ENCODE measurements at regions not wholly inside any gene's neighbourhood (a gene's known extent, or its start where the extent isn't known, plus 50 kb on each side); places are given as distances from the start of the nearest gene placed in this dataset.

DNA sequence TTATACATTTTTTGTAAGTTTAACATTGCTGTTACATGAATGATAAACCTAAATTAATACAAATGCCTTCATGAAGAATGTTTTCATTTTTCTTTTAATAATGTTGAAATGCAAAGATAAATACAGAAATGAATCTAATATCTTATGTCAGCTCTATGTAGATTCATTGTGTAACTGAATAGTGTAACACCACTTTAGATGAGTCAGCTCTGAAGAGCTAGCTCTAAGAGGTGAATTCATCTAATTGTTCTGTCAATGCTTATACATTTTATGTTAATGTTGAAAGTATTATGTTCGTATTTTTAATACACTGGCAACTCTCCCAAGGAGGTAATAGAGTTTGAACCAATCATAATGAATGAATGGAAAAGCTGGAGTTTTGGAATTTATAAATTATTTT lies 146.9 kb upstream of the FMR1 start:
- FAIRE-seq (no peak), DNase-seq (ENCODE audit: insufficient read length, low spot score) (no peak)
- TF ChIP-seq, protein P1, sequence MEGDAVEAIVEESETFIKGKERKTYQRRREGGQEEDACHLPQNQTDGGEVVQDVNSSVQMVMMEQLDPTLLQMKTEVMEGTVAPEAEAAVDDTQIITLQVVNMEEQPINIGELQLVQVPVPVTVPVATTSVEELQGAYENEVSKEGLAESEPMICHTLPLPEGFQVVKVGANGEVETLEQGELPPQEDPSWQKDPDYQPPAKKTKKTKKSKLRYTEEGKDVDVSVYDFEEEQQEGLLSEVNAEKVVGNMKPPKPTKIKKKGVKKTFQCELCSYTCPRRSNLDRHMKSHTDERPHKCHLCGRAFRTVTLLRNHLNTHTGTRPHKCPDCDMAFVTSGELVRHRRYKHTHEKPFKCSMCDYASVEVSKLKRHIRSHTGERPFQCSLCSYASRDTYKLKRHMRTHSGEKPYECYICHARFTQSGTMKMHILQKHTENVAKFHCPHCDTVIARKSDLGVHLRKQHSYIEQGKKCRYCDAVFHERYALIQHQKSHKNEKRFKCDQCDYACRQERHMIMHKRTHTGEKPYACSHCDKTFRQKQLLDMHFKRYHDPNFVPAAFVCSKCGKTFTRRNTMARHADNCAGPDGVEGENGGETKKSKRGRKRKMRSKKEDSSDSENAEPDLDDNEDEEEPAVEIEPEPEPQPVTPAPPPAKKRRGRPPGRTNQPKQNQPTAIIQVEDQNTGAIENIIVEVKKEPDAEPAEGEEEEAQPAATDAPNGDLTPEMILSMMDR (IDR thresholded peaks at IDR 0.05; ENCODE audit: insufficient read depth, missing control alignments) = no peak

DNA sequence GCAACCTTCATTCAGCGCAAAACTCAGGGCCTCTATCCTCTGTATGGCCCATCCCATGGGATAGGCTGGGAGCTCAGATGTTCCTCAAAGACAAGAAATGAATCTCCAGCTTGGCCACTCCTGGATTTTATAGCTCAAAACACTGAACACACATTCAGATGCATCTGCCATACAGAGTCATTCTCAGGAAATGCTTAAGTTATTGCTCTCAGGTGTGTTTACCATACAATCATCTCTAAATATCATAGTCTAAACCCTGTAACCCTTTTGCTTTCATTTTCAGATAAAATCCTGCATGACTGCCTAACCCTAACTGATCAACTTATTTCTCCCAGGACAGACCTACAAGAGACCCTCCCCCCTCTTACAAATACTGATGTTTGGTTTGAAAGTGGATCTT lies 140.9 kb upstream of the FMR1 start:
- TF ChIP-seq, protein P1 (IDR thresholded peaks at IDR 0.05; ENCODE audit: insufficient read depth, missing control alignments) = no peak
- FAIRE-seq (no peak), DNase-seq (ENCODE audit: insufficient read length, low spot score) (no peak)

DNA sequence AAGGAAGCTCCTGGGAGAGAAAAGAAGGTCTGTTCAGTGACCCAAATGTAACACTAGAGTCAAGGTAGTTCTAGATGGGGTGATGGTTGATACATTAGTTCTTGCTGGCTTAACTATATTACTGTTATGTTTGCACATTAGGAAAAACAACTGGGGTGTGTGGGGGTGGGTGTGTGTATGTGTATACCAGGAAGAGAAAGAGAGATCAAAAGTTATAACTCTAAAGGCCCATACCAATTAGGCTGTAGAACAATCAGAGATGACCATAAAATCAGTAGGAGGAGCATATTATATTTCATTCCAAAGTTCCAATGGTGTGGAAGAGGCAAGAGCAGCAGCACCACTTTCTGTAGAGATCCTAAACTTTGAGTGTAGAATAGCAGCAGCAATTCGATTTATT lies 134.7 kb upstream of the FMR1 start:
- TF ChIP-seq, protein P1 (IDR thresholded peaks at IDR 0.05; ENCODE audit: insufficient read depth, missing control alignments) = no peak
- DNase-seq (ENCODE audit: insufficient read length, low spot score) (no peak), FAIRE-seq (no peak)

DNA sequence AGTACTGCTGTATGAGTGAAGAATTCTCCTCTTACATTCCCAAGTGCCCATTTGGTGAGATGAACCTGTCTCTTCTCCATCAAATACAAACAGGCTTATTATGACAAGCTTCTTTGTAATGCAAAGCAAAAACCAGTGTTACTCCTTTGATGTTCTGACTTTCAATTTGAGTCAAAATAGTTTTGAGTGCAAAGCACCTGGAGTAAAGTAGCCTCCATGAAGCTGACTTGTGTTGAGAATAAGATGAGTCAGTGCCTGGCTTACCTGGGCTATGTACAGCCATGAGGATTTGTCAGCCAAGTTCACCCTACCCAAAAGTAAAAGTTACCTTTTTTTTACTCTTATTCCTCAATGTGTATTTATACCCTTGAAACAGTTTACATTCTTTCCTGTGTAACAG lies 132.5 kb upstream of the FMR1 start:
- TF ChIP-seq, protein P1 (IDR thresholded peaks at IDR 0.05; ENCODE audit: insufficient read depth, missing control alignments) = no peak
- no peak for FAIRE-seq
- DNase-seq (ENCODE audit: insufficient read length, low spot score) = no peak

DNA sequence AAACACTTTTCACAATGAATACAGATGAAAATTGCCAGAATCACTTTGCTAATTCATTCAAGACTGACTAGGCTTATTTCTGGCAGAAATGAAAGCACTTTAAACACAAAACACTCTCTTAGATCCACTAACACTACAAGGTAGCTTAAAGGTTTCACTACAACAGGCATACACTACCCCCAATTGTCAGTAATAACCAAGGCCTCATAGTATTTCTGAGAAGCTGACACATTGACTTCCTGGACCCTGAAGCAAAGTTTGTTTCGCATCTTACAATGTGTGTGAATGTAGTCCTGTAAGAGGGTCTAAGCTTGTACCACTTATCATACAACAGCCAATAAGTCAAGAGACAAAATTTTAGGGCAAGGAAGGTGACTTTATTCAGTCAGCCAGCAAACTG lies 129.9 kb upstream of the FMR1 start:
- TF ChIP-seq, protein P1 (IDR thresholded peaks at IDR 0.05; ENCODE audit: insufficient read depth, missing control alignments) = no peak
- DNase-seq (ENCODE audit: insufficient read length, low spot score) (no peak), FAIRE-seq (no peak)

DNA sequence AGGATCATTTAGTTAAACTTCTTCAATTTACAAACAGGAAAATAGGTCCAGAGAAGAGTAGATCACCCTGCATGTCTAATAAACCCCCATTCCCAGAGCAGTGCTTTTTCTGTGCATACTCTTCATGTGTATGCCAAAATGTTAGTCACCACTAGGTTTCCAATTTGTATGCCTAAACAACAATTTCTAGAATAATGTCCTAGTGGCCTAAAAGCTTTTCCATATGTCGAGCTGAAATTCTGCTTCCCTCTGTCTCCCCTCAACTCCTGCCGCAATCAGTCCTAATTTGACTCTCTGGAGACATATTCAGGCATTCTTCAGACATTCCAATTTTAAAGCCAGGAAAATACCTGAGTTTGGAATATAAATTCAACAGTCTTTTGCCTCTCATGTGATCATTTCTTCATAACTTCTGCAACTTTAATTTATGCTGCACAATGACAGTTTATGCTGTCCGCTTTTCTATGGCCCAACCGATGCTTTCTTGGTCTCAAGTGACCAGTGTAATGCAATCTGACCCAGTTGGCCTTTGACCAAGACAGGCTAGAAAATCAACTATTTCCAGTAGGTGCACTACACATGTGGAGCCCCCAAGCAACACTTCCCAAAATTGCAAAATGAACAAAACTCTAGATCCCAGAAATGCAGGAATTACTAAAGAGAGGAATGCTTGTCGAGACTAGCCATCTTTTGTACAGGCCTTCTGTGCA lies 122.9 kb upstream of the FMR1 start:
- DNase-seq (ENCODE audit: insufficient read length, low spot score) (no peak), FAIRE-seq (no peak)
- TF ChIP-seq, protein P1 (IDR thresholded peaks at IDR 0.05; ENCODE audit: insufficient read depth, missing control alignments) = no peak

DNA sequence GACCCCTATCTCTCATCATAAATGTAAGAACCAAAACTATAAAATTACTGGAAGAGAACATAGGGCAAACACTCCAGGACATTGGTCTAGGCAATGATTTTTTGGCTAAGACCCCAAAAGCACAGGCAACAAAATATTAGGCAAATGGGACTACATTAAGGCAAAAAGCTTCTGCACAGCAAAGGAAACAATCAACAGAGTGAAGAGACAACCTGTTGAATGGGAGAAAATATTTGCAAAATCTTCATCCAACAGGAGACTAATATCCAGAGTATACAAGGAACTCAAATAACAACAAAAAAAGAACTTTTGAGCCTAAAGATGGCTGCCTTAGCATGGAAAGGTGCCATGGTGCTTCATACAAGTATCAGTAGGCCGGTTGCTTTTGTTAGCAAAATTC lies 111.1 kb upstream of the FMR1 start:
- TF ChIP-seq, protein P1 (IDR thresholded peaks at IDR 0.05; ENCODE audit: insufficient read depth, missing control alignments) = no peak
- DNase-seq (ENCODE audit: insufficient read length, low spot score) (no peak), FAIRE-seq (no peak)

Data from D721Med (cell line).